ENCODE measurements at regions not wholly inside any gene's neighbourhood (a gene's known extent, or its start where the extent isn't known, plus 50 kb on each side); places are given as distances from the start of the nearest gene placed in this dataset.

- Histone ChIP-seq H3K4me3 (ENCODE audit: low read depth, low read length) (no peak overlapping the region), H3K27me3 (ENCODE audit: control insufficient read depth, insufficient read depth, low read length) (no peaks in the 10 kb centered on the region), H3K36me3 (ENCODE audit: control insufficient read depth, insufficient read depth, low read length) (no peaks in the 10 kb centered on the region)
- ChIA-PET CTCF (no interaction called here), POLR2A (no interaction called here)
- TF ChIP-seq, protein P1, sequence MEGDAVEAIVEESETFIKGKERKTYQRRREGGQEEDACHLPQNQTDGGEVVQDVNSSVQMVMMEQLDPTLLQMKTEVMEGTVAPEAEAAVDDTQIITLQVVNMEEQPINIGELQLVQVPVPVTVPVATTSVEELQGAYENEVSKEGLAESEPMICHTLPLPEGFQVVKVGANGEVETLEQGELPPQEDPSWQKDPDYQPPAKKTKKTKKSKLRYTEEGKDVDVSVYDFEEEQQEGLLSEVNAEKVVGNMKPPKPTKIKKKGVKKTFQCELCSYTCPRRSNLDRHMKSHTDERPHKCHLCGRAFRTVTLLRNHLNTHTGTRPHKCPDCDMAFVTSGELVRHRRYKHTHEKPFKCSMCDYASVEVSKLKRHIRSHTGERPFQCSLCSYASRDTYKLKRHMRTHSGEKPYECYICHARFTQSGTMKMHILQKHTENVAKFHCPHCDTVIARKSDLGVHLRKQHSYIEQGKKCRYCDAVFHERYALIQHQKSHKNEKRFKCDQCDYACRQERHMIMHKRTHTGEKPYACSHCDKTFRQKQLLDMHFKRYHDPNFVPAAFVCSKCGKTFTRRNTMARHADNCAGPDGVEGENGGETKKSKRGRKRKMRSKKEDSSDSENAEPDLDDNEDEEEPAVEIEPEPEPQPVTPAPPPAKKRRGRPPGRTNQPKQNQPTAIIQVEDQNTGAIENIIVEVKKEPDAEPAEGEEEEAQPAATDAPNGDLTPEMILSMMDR (IDR thresholded peaks at IDR 0.05; ENCODE audit: insufficient read depth, low read depth, low read length): no peak
- no peak for DNase-seq (ENCODE audit: low read depth)
Measured at GRCh38 chr10:131760416-131761166, 140.2 kb upstream of the PPP2R2D start.

- Histone ChIP-seq H3K4me3 (ENCODE audit: low read depth, low read length) (no peak overlapping the region), H3K27me3 (ENCODE audit: control insufficient read depth, insufficient read depth, low read length) (no peaks in the 10 kb centered on the region), H3K36me3 (ENCODE audit: control insufficient read depth, insufficient read depth, low read length) (no peaks in the 10 kb centered on the region)
- ChIA-PET CTCF (no interaction called here), POLR2A (no interaction called here)
- TF ChIP-seq, protein P1 (IDR thresholded peaks at IDR 0.05; ENCODE audit: insufficient read depth, low read depth, low read length): no peak
- DNase-seq (ENCODE audit: low read depth): no peak
Measured at GRCh38 chr10:131762789-131763696, 137.8 kb upstream of the PPP2R2D start.

DNA sequence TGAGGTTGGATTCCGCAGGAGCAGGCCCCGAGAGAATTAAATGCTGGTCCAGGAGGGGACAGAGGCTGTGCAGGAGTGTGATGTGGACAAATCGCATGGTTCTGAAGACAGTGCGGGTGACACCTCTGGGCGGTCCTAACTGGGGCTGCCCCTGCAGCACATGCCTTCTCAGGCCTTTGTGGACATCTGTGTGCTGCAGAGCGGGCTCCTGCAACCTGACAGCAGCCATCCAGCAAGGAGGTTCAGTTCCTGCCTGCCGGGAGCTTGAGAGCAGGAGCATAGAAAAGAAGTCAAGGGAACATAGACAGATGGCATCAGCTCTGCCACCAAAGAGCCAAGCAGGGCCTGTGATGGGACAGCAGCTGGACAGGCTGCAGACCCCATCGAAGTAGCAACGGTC lies 135.9 kb upstream of the PPP2R2D start:
- TF ChIP-seq, protein P1 (IDR thresholded peaks at IDR 0.05; ENCODE audit: insufficient read depth, low read depth, low read length): no peak
- no peak for DNase-seq (ENCODE audit: low read depth)
- Histone ChIP-seq H3K27me3 (ENCODE audit: control insufficient read depth, insufficient read depth, low read length) (no peaks in the 10 kb centered on the region), H3K4me3 (ENCODE audit: low read depth, low read length) (no peak overlapping the region), H3K36me3 (ENCODE audit: control insufficient read depth, insufficient read depth, low read length) (no peaks in the 10 kb centered on the region)
- ChIA-PET CTCF (no interaction called here), POLR2A (no interaction called here)

- DNase-seq (ENCODE audit: low read depth): no peak
- TF ChIP-seq, protein P1 (IDR thresholded peaks at IDR 0.05; ENCODE audit: insufficient read depth, low read depth, low read length): no peak
- Histone ChIP-seq H3K27me3 (ENCODE audit: control insufficient read depth, insufficient read depth, low read length) (no peaks in the 10 kb centered on the region), H3K36me3 (ENCODE audit: control insufficient read depth, insufficient read depth, low read length) (no peaks in the 10 kb centered on the region), H3K4me3 (ENCODE audit: low read depth, low read length) (no peak overlapping the region)
- CTCF ChIA-PET: interaction anchor here (0.6 kb wide), 1 partner anchor 64 kb away, joined by 3 read pairs; no protein-coding TSS in a partner anchor
- POLR2A ChIA-PET: no interaction called here
Measured at GRCh38 chr10:131766096-131766495, 134.7 kb upstream of the PPP2R2D start.

GRCh38 chr10:131767716-131768115 lies 133.1 kb upstream of the PPP2R2D start:
- TF ChIP-seq, protein P1 (IDR thresholded peaks at IDR 0.05; ENCODE audit: insufficient read depth, low read depth, low read length): no peak
- CTCF ChIA-PET: no interaction called here
- POLR2A ChIA-PET: no interaction called here

More at GRCh38 chr10:131767716-131768115, 133.1 kb upstream of the PPP2R2D start:
- Histone ChIP-seq H3K27me3 (ENCODE audit: control insufficient read depth, insufficient read depth, low read length) (no peaks in the 10 kb centered on the region), H3K36me3 (ENCODE audit: control insufficient read depth, insufficient read depth, low read length) (no peaks in the 10 kb centered on the region), H3K4me3 (ENCODE audit: low read depth, low read length) (no peak overlapping the region)
- DNase-seq (ENCODE audit: low read depth): no peak
